Activated CD4-positive, alpha-beta T cell treated with anti-CD3 and anti-CD28 coated beads, Interleukin-2, amount 50 U/mL, for 24 hours (primary cell): ENCODE measurements at regions not wholly inside any gene's neighbourhood (a gene's known extent, or its start where the extent isn't known, plus 50 kb on each side); places are given as distances from the start of the nearest gene placed in this dataset.

Source experiments
- DNase-seq, 2 donors: peaks; one replicate each; pipeline ENCODE4 v3.0.0-alpha.2; 2020; ENCODE audit warnings: low read depth in 1 of 2, low spot score in 1 of 2

GRCh38 chrX:39950018-39950688 lies 147.6 kb downstream of the BCOR start:
- DNase-seq: no peak

DNA sequence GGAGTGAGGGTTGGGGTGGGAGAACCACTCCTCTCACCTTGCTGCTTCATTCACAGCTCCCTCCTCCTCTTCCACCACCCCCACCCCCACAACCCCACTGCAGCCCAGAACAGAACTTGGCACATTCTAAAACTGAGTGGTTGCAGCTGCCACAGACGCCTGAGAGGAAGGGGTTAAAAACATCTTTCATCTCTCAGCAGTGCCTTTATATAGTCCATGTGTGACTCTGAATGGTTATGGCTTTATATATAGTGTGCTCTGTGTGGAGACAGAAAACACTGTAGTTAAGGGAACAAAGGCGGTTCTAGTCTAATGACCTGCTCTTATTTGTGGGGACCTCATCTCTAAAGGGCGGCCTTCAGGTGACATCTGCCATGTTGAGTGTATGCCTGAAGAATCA lies 144.8 kb downstream of the BCOR start:
- no peak for DNase-seq

DNA sequence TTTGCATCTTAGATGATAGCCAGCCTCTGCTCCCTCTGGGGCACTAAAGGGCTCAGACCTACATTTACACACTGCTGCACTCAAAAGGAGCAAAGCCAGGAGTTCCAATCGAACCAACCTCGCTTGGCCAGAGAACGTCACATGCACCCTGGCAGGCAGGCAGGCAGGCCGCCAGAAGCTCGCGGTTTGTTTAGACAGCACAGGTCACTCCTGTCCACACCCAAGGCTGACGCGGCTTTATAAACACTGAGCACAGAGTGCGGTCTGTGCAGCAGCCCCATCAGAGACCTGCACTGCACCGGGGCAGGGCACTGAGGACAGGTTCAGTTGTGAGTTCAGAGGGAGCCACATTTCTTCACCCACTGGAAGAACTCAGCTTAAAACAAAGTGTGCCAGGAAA lies 143.9 kb downstream of the BCOR start:
- DNase-seq: no peak

DNA sequence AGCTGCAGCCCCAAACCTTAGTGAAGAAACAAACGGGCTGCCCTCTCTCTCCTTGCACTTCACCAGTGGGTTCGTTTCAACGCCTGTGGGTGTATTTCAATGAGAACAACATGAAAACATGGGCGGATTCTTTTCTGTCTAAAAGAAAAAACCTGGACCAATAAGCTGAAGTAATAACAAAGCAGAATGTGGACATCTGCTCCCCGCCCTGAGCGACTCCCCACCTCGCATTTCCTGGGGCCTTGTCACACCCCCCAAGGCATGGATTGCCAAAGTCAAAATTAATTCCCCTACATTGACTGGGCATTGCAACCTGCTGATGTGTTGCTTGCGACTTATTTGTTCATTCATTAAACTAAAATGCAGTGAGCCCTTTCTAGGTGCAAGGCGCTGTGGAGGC lies 142.9 kb downstream of the BCOR start:
- no peak for DNase-seq

DNA sequence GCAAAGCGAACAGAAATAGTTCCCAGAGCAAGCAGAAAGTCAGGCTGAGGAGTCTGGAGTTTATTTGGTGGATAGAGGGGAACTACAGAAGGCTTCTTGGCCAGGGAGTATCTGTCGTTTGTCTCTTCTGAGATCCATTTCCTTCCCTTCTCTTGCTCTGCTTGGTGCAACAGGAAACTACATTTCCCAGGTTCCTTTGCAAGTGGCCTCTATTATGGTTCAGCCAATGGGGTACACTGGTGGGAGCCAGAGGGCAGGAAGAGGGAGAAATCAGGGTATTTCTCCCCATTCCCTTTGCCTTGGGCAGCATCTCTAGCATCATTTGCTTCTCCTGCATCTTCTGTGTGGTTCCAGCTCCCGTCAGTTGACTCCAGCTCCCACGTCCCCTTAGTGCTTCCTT lies 142.1 kb downstream of the BCOR start:
- no peak for DNase-seq

DNA sequence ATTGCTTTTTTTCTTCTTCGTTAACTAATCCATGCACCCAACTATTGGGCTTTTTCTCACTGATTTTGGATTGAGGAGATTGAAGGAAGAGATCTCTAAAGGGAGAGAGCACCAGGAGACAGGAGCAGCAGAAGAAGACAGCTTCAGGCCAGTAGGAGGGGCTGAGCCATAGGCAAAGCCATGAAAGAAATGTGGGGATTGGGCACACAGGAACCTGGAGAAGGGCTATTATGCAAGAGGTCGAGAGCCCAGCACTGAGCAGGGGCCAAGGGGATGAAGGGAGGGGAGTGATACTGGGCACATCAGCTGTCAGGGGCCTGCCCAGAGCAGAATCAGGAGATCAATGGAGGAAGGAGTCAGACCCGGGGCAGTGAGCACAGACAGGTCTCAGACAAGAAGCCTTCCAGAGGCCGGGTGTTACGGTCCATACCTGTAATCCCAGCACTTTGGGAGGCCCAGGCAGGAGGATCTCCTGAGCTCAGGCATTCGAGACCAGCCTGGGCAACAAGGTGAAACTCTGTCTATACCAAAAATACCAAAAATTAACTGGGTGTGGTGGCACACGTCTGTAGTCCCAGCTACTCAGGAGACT lies 140.9 kb downstream of the BCOR start:
- no peak for DNase-seq

DNA sequence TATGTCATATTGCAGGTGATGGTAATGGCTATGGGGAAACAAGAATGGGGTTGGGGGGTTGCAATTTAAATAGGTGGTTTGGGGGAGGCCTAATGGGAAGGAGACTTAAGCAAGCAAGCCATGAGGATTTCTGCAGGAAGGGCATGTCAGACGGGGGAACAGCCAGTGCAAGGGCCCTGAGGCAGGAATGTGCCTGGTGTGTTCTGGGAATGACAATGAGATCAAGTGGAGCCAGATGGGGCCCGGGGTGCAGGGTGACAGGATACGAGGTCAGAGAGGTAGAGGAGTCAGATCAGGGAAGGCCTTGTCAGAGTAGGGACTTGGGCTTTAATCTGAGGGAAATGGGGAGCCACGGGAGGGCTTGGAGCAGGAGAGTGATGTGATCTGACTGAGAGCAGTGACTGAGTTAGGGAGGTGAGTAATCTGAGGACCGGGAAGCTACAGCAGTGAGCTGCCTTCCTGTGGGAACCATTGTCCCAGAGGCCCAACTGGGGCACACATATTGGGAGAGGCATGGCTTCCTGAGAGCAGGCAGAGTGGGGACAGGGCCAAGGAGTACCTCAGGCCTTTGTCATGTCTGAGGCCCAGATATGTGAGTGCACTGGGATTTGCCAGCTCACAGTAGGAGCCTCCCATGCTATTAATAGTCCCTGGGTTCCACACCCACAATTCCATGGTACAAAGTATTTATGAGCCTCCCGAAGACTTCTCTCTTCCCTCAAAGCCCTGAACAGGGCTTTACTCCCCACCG lies 139.8 kb downstream of the BCOR start:
- no peak for DNase-seq

DNA sequence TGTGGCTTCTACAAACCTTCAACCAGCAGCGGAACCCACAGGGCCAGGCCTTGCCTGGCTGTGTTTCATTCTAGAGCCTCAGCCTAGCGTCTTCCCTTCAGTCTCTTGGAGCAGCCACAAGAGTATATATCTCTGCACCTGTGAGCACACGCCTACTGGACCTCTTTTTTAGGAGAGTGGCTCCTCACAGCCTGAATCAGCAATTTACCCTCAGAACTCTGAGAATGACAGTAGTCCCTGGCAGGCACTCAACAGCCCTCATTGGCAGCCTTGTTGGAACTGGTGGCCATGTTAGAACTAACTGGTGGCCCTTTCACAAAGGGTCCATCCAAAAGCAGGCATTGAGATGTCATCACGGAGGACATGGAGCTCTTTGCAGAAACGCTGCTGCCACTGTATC lies 138.9 kb downstream of the BCOR start:
- DNase-seq: no peak

DNA sequence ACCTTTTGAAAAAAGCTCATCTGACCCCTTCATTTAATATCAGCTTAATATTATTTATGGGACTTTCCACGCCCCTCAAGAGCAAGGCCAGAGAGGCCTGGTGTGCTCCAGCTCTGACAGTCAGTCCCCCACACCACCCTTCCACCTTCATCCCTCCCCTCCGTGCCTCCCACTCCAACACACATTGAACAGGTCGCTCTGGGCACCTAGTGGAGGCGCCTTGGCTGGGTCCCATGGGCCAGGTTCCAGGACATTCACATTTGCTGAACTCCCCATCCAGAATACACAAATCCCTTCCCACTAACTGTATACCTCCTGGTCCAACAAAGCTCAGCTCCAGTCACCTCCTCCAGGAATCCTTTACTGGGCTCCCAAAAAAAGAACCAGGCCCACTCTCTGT lies 137.5 kb downstream of the BCOR start:
- no peak for DNase-seq

DNA sequence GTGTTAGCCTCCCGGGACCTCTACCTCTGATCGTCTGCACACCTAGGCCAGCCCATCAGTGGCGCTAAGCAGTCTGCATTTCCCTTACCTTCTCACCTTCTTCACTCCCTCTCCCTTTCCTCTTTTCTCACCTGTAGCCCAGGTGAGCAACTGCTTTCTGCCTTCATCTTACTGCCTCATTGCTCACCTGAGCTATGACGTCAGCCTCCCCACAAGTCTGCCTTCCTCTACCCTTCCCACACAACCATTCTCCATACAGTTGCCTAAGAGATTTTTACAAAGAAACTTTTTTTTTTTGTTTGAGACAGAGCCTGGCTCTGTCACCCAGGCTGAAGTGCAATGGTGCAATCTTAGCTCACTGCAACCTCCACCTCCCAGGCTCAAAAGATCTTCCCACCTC lies 136.3 kb downstream of the BCOR start:
- no peak for DNase-seq

DNA sequence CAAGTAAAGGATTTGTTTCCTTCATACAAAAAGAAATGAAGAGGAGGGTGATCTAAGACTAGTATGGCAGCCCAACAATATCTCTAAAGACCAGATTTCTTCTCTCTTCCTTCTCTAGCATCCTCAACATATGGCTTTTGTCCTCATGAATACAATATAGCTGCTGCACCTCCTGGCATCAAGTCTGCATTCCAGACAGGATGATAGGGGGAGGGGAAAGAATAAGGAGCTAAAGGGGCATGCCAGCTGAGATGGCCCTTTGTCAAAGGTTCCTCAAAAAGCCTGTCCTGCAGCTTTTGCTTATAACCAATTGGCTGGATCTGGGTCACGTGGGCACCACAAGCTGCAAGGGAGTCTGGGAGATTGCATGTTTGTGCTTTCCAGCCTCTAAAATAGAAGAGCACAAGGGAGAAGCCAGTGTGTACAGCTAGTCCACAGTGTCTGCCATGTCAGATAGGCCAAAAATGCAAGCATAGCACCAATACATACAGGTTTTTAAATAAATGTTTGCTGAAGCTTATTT lies 132.6 kb downstream of the BCOR start:
- no peak for DNase-seq

GRCh38 chrX:39966176-39966575 lies 131.6 kb downstream of the BCOR start:
- no peak for DNase-seq

GRCh38 chrX:39967348-39967747 lies 130.4 kb downstream of the BCOR start:
- DNase-seq: no peak

- no peak for DNase-seq
Observed at GRCh38 chrX:39969099-39969818, 128.5 kb downstream of the BCOR start.

DNA sequence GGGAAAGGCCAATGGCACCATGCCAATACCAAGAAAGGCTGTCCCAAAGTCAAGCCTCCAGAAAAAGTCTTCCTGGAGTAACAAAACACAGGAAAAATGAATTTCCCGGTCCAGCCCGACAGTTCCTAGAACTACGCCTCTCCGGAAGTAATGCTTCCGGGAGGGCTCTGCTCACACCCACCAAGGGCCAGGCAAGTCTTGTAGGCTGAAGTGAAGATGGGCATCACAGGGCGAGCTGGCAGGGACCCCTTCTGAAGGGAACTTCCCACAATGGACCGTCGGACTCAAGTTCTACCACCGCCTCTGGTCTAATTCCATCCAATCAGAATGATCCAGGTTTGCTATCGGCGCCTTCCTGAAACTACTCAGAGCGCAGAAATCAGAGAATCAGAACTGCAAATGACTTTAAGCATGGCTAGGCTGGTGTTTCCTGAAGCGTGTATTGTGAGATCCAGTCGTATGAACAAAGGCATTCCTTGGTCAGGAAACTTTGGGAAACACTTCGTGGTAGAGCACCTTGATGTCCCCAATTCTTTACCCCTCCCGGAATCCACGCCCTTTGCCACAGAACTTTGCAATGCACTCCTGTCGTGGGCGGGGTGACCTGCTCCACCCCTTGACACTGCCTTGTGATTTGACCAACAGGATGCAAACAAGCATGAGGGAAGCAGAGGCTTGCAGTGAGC lies 127.8 kb downstream of the BCOR start:
- DNase-seq: no peak

DNA sequence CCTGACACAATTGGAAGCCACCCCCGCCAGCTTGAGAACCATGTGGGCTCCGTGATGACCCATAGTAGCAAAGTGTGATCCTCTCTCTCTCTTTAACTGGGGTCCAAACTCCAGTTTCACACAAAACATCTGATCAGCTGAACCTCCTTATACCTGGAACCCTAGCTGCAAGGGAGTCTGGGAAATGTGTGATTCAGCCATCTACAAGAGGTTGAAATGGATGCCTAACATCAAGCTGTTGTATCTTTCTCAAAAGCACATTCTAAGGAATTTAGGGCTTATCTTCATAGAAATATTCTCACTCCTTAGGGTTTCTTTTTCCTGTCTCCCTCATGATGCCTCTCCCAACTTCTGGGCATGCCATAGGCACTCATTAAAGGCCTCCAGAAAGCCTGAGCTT lies 126.0 kb downstream of the BCOR start:
- DNase-seq: no peak

GRCh38 chrX:39972340-39972739 lies 125.4 kb downstream of the BCOR start:
- DNase-seq: no peak

DNA sequence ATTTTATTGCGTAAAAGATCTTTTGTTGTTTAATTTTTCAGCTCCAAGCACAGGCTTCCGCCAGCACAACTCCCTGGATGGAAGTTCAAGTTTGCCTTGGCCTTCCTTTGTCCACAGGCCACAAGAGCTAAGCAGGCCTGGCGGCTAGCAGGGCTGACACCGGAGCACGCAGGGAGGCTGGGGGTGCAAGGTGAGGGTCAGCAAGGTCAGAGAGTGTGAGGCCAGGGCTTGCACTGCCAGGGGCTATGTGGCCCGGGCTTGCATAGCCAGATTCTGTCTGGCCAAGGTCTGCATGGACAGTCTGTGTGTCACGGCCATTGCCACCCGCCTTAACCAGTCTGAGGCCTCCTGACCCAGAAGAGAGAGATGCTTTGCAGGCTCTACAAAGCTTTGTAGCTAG lies 123.9 kb downstream of the BCOR start:
- no peak for DNase-seq

DNA sequence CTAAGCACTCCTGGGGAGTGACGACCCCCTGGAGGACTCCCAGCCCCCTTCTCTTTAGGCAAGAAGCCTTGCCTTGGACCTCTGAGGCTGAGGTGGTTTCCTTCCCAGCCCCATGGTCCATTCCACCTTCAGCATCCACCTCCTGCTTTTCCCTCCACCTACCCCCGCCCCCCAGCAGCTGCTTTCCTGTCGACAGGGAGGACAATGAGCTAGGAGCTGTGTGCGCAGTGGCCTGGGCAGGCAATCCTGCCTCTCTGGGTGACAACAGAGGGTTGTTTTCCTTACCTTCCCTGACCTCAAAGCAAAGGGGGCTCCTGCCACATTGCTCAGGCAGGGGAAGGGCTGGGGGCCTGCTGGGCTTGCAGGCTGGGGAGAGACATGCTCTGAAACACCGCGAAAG lies 123.5 kb downstream of the BCOR start:
- no peak for DNase-seq

DNA sequence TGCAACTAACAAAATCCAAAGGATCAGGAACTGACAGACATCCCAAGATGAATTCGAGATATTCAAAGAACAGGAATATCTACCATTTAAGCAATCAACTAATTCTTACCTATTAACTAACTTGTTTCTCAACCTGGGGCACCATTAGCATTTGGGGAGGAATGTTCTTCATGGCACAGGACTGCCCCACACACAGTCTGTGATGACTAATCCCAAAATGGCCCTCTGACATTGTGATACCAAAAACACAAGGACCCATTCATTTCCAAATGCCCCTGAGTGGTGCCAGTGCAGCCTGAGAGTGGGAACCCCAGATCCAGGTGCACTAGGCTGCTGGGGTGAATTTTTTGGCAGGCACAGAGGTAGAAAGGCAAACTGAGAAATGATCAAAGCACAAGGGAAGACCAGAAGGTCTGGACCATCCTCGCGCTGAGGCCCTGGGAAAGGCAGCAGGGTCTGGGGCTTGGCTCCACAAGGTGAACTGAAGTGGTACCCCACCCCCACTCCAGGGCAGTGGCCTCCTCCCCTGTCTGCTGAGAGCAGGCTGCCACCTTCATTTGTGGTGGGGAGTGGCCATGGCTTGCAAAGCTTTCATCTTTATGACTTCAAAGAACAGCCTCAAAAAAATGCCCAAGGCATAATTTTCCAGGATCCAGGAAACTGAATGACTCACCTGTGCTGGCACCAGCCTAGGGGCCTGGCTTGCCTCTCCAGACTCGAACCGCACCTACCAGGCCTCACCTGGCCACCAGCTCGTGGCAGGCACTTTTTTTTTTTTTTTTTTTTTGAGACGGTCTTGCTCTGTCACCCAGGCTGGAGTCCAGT lies 122.4 kb downstream of the BCOR start:
- DNase-seq: no peak
